ENCODE measurements at regions not wholly inside any gene's neighbourhood (a gene's known extent, or its start where the extent isn't known, plus 50 kb on each side); places are given as distances from the start of the nearest gene placed in this dataset.

GRCh38 chr15:77783636-77784035, 150.9 kb upstream of the LINGO1 start:
- TF ChIP-seq, protein P1, sequence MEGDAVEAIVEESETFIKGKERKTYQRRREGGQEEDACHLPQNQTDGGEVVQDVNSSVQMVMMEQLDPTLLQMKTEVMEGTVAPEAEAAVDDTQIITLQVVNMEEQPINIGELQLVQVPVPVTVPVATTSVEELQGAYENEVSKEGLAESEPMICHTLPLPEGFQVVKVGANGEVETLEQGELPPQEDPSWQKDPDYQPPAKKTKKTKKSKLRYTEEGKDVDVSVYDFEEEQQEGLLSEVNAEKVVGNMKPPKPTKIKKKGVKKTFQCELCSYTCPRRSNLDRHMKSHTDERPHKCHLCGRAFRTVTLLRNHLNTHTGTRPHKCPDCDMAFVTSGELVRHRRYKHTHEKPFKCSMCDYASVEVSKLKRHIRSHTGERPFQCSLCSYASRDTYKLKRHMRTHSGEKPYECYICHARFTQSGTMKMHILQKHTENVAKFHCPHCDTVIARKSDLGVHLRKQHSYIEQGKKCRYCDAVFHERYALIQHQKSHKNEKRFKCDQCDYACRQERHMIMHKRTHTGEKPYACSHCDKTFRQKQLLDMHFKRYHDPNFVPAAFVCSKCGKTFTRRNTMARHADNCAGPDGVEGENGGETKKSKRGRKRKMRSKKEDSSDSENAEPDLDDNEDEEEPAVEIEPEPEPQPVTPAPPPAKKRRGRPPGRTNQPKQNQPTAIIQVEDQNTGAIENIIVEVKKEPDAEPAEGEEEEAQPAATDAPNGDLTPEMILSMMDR (conservative IDR thresholded peaks at IDR 0.05 in 1 of 2, IDR thresholded peaks at IDR 0.05 in 1 of 2; ENCODE audit: low read depth in 1 of 2, low read length in 2 of 2) = no peak
- no peak for TF ChIP-seq EZH2 (IDR thresholded peaks at IDR 0.05; ENCODE audit: low read length, missing control alignments)
